NT2/D1 (cell line): ENCODE measurements at regions not wholly inside any gene's neighbourhood (a gene's known extent, or its start where the extent isn't known, plus 50 kb on each side); places are given as distances from the start of the nearest gene placed in this dataset.

Experiments used
- SUZ12 ChIP-seq: IDR thresholded peaks from 2 replicates; pipeline ENCODE4 v1.6.1; 2011; ENCODE audit not compliant: insufficient read length, insufficient read depth; ENCODE audit errors: extremely low read depth
- YY1 ChIP-seq: IDR thresholded peaks from 2 replicates; pipeline ENCODE4 v1.6.1; 2011; ENCODE audit not compliant: insufficient read length, insufficient read depth

GRCh38 chr17:70644096-70644495 is 474.8 kb downstream of the KCNJ2 start:
- no peak for TF ChIP-seq YY1
- no peak for TF ChIP-seq SUZ12
